GM23338 (cell line): ENCODE measurements at regions not wholly inside any gene's neighbourhood (a gene's known extent, or its start where the extent isn't known, plus 50 kb on each side); places are given as distances from the start of the nearest gene placed in this dataset.

Experiments
- CREB1 ChIP-seq: fragments of 250-450 bp; sonication (Bioruptor Pico); IDR thresholded peaks from 2 replicates; pipeline ENCODE4 v1.5.0; 2020; ENCODE audit warnings: low read depth, mild to moderate bottlenecking, moderate library complexity
- CTCF ChIP-seq, 2 experiments: fragments of 200-600 bp in 1 of 2; sonication (generic) in 1 of 2; conservative IDR thresholded peaks; 2 replicates each; pipeline versions ENCODE4 v1.5.1 to v1.6.1; 2016 to 2017; ENCODE audit warnings: antibody characterized with exemption in 2 of 2, low read depth in 2 of 2, mild to moderate bottlenecking in 2 of 2, moderate library complexity in 1 of 2
- EZH2 ChIP-seq: fragments of 200-600 bp; sonication (generic); IDR thresholded peaks from one replicate; pipeline ENCODE4 v1.8.0; 2017; ENCODE audit warnings: antibody characterized with exemption, mild to moderate bottlenecking, low read depth; ENCODE audit not compliant: unreplicated experiment
- EZH2phosphoT487 ChIP-seq: fragments of 200-600 bp; sonication (generic); IDR thresholded peaks from one replicate; pipeline ENCODE4 v1.8.1; 2018; ENCODE audit warnings: antibody characterized with exemption; ENCODE audit not compliant: unreplicated experiment
- JUNB ChIP-seq: IDR thresholded peaks from one replicate; pipeline ENCODE4 v1.6.1; 2016; ENCODE audit warnings: antibody characterized with exemption; ENCODE audit not compliant: unreplicated experiment
- NANOG ChIP-seq: IDR thresholded peaks from 2 replicates; pipeline ENCODE4 v1.6.1; 2016; ENCODE audit warnings: antibody characterized with exemption, borderline replicate concordance
- POLR2AphosphoS5 ChIP-seq: IDR thresholded peaks from 2 replicates; pipeline ENCODE4 v1.6.1; 2016; ENCODE audit warnings: antibody characterized with exemption, low read depth
- REST ChIP-seq: IDR thresholded peaks from one replicate; pipeline ENCODE4 v1.6.1; 2018; ENCODE audit warnings: antibody characterized with exemption; ENCODE audit not compliant: unreplicated experiment
- STAT1 ChIP-seq: IDR thresholded peaks from one replicate; pipeline ENCODE4 v1.6.1; 2016; ENCODE audit warnings: antibody characterized with exemption; ENCODE audit not compliant: unreplicated experiment
- ZNF114 ChIP-seq: fragments of 250-450 bp; sonication (Bioruptor Pico); IDR thresholded peaks from 2 replicates; pipeline ENCODE4 v1.5.0; 2020; ENCODE audit warnings: mild to moderate bottlenecking, moderate library complexity

- TF ChIP-seq EZH2 (no peak), CTCF (conservative IDR thresholded peaks at IDR 0.05; ENCODE audit: low read depth in 2 of 2) (no peak), STAT1 (no peak), CREB1 (no peak), EZH2phosphoT487 (no peak), POLR2AphosphoS5 (no peak), ZNF114 (CRISPR knock-in tag) (no peak), REST (no peak), JUNB (no peak), NANOG (no peak)
These were observed 93.9 kb upstream of the DPT start for GRCh38 chr1:168822911-168823310.
